ENCODE measurements at regions not wholly inside any gene's neighbourhood (a gene's known extent, or its start where the extent isn't known, plus 50 kb on each side); places are given as distances from the start of the nearest gene placed in this dataset.

- TF ChIP-seq ZNF318 (IDR thresholded peaks at IDR 0.05; ENCODE audit: borderline replicate concordance in 1 of 2, low read depth in 1 of 2) (no peak), USF2 (CRISPR knock-in tag; IDR thresholded peaks at IDR 0.05) (peak; percentile 45), DMBX1 (CRISPR knock-in tag; IDR thresholded peaks at IDR 0.05; ENCODE audit: borderline replicate concordance) (no peak), FOXK1 (CRISPR knock-in tag; IDR thresholded peaks at IDR 0.05; ENCODE audit: borderline replicate concordance) (no peak), TFAP4 (CRISPR knock-in tag; IDR thresholded peaks at IDR 0.05; ENCODE audit: borderline replicate concordance) (peak; percentile 52; the same call in 1 of the 2 replicates), ZNF316 (IDR thresholded peaks at IDR 0.05) (0 out of 2 replicates have a peak, but pooled peaks have one; percentile 17), PKNOX1 (IDR thresholded peaks at IDR 0.05) (0 out of 2 replicates have a peak, but pooled peaks have one; percentile 15), ZBTB26 (CRISPR knock-in tag; IDR thresholded peaks at IDR 0.05) (no peak), ZNF165 (CRISPR knock-in tag; IDR thresholded peaks at IDR 0.05; ENCODE audit: borderline replicate concordance) (no peak), RFX1 (IDR thresholded peaks at IDR 0.05) (peak; percentile 64)
- TF ChIP-seq, protein P1, sequence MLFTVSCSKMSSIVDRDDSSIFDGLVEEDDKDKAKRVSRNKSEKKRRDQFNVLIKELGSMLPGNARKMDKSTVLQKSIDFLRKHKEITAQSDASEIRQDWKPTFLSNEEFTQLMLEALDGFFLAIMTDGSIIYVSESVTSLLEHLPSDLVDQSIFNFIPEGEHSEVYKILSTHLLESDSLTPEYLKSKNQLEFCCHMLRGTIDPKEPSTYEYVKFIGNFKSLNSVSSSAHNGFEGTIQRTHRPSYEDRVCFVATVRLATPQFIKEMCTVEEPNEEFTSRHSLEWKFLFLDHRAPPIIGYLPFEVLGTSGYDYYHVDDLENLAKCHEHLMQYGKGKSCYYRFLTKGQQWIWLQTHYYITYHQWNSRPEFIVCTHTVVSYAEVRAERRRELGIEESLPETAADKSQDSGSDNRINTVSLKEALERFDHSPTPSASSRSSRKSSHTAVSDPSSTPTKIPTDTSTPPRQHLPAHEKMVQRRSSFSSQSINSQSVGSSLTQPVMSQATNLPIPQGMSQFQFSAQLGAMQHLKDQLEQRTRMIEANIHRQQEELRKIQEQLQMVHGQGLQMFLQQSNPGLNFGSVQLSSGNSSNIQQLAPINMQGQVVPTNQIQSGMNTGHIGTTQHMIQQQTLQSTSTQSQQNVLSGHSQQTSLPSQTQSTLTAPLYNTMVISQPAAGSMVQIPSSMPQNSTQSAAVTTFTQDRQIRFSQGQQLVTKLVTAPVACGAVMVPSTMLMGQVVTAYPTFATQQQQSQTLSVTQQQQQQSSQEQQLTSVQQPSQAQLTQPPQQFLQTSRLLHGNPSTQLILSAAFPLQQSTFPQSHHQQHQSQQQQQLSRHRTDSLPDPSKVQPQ (CRISPR knock-in tag; IDR thresholded peaks at IDR 0.05; ENCODE audit: borderline replicate concordance), result no peak
These were observed 124.6 kb downstream of the ZNF621 start (continued) for GRCh38 chr3:40649346-40649745.
